SK-N-SH treated with all-trans-retinoic acid at 6 μM for 48 hours (cell line): ENCODE measurements at regions not wholly inside any gene's neighbourhood (a gene's known extent, or its start where the extent isn't known, plus 50 kb on each side); places are given as distances from the start of the nearest gene placed in this dataset.

Experiments
- ATAC-seq: fragments of 200-7000 bp; cut with Tn5 transposase; 3 replicates; pipeline ENCODE4 v1.9.1; 2020; ENCODE audit warnings: mild to moderate bottlenecking, moderate library complexity
- ARNTL ChIP-seq: fragments of 450-650 bp; formaldehyde crosslinking; IDR thresholded peaks from 2 replicates; pipeline ENCODE4 v1.5.0; 2020; ENCODE audit warnings: low read depth, mild to moderate bottlenecking, moderate library complexity, borderline replicate concordance
- BACH2 ChIP-seq: fragments of 250-450 bp; sonication (Bioruptor Pico); IDR thresholded peaks from 2 replicates; pipeline ENCODE4 v1.9.0; 2021; ENCODE audit warnings: mild to moderate bottlenecking, borderline replicate concordance
- CREB5 ChIP-seq: fragments of 250-450 bp; sonication (Bioruptor Pico); IDR thresholded peaks from 2 replicates; pipeline ENCODE4 v1.5.1; 2020; ENCODE audit warnings: low read depth, mild to moderate bottlenecking, moderate library complexity
- CSDC2 ChIP-seq: fragments of 250-450 bp; sonication (Bioruptor Pico); IDR thresholded peaks from 2 replicates; pipeline ENCODE4 v1.5.0; 2020; ENCODE audit warnings: mild to moderate bottlenecking, moderate library complexity
- CSRNP3 ChIP-seq: fragments of 250-450 bp; sonication (Bioruptor Pico); IDR thresholded peaks from 2 replicates; pipeline ENCODE4 v1.5.1; 2021; ENCODE audit warnings: mild to moderate bottlenecking, moderate library complexity
- ESRRG ChIP-seq: fragments of 250-450 bp; sonication (Bioruptor Pico); IDR thresholded peaks from 2 replicates; pipeline ENCODE4 v1.6.1; 2021; ENCODE audit warnings: mild to moderate bottlenecking
- GLIS3 ChIP-seq: fragments of 250-450 bp; sonication (Bioruptor Pico); IDR thresholded peaks from 2 replicates; pipeline ENCODE4 v1.5.0; 2020; ENCODE audit warnings: mild to moderate bottlenecking, moderate library complexity
- ISL1 ChIP-seq: fragments of 250-450 bp; sonication (Bioruptor Pico); IDR thresholded peaks from 2 replicates; pipeline ENCODE4 v2.1.2; 2022; ENCODE audit warnings: mild to moderate bottlenecking, moderate library complexity
- OSR1 ChIP-seq: fragments of 250-450 bp; sonication (Bioruptor Pico); IDR thresholded peaks from 2 replicates; pipeline ENCODE4 v1.8.0; 2022; ENCODE audit warnings: moderate library complexity, mild to moderate bottlenecking, inconsistent platforms
- PATZ1 ChIP-seq: fragments of 250-450 bp; sonication (Bioruptor Pico); IDR thresholded peaks from 2 replicates; pipeline ENCODE4 v1.8.0; 2020; ENCODE audit warnings: mild to moderate bottlenecking, moderate library complexity, borderline replicate concordance
- POU6F1 ChIP-seq: fragments of 250-450 bp; sonication (Bioruptor Pico); IDR thresholded peaks from 2 replicates; pipeline ENCODE4 v1.8.0; 2021; ENCODE audit warnings: low read depth, mild to moderate bottlenecking, moderate library complexity, borderline replicate concordance
- PPARA ChIP-seq: fragments of 250-450 bp; sonication (Bioruptor Pico); IDR thresholded peaks from 2 replicates; pipeline ENCODE4 v1.5.0; 2020; ENCODE audit warnings: mild to moderate bottlenecking, borderline replicate concordance
- RARB ChIP-seq: fragments of 250-450 bp; sonication (Bioruptor Pico); IDR thresholded peaks from 2 replicates; pipeline ENCODE4 v1.8.0; 2021; ENCODE audit warnings: mild to moderate bottlenecking, moderate library complexity
- SNAI2 ChIP-seq: fragments of 250-450 bp; sonication (Bioruptor Pico); IDR thresholded peaks from 2 replicates; pipeline ENCODE4 v1.5.0; 2020; ENCODE audit warnings: mild to moderate bottlenecking, moderate library complexity
- TCF4 ChIP-seq: fragments of 250-450 bp; sonication (Bioruptor Pico); IDR thresholded peaks from 2 replicates; pipeline ENCODE4 v1.8.0; 2021; ENCODE audit warnings: mild to moderate bottlenecking, moderate library complexity, borderline replicate concordance
- TOX ChIP-seq: fragments of 250-450 bp; sonication (Bioruptor Pico); IDR thresholded peaks from 2 replicates; pipeline ENCODE4 v1.8.0; 2021; ENCODE audit warnings: mild to moderate bottlenecking, moderate library complexity, borderline replicate concordance
- TSHZ2 ChIP-seq: fragments of 250-450 bp; sonication (Bioruptor Pico); IDR thresholded peaks from 2 replicates; pipeline ENCODE4 v1.5.0; 2020; ENCODE audit warnings: mild to moderate bottlenecking, moderate library complexity
- ZC3H10 ChIP-seq: fragments of 250-450 bp; sonication (Bioruptor Pico); IDR thresholded peaks from 2 replicates; pipeline ENCODE4 v1.5.1; 2021; ENCODE audit warnings: mild to moderate bottlenecking, moderate library complexity
- ZFP3 ChIP-seq: fragments of 250-450 bp; sonication (Bioruptor Pico); IDR thresholded peaks from 2 replicates; pipeline ENCODE4 v1.5.0; 2020; ENCODE audit warnings: mild to moderate bottlenecking, moderate library complexity
- ZFP30 ChIP-seq: fragments of 450-650 bp; formaldehyde crosslinking; IDR thresholded peaks from 2 replicates; pipeline ENCODE4 v1.5.0; 2022; ENCODE audit warnings: mild to moderate bottlenecking, moderate library complexity
- ZNF565 ChIP-seq: fragments of 450-650 bp; formaldehyde crosslinking; conservative IDR thresholded peaks from 2 replicates; pipeline ENCODE4 v1.5.0; 2020; ENCODE audit warnings: low read depth, mild to moderate bottlenecking, moderate library complexity
- ZNF70 ChIP-seq: fragments of 450-650 bp; formaldehyde crosslinking; IDR thresholded peaks from 2 replicates; pipeline ENCODE4 v1.5.0; 2020; ENCODE audit warnings: mild to moderate bottlenecking, moderate library complexity
- ZNF8 ChIP-seq: fragments of 450-650 bp; formaldehyde crosslinking; IDR thresholded peaks from 2 replicates; pipeline ENCODE4 v1.5.0; 2020; ENCODE audit warnings: mild to moderate bottlenecking, moderate library complexity

- no peak for TF ChIP-seq TSHZ2 (CRISPR knock-in tag)
- TF ChIP-seq RARB (CRISPR knock-in tag) = no peak
These were observed 172.7 kb downstream of the SPRY2 start (continued) for GRCh38 chr13:80168089-80168850.

- TF ChIP-seq ISL1 (CRISPR knock-in tag) (no peak), ZFP3 (CRISPR knock-in tag) (no peak), PPARA (CRISPR knock-in tag) (no peak), OSR1 (no peak), CSDC2 (CRISPR knock-in tag) (no peak), GLIS3 (CRISPR knock-in tag) (no peak), ZNF70 (CRISPR knock-in tag) (no peak), BACH2 (CRISPR knock-in tag) (no peak), ZNF565 (CRISPR knock-in tag) (no peak), TOX (CRISPR knock-in tag) (no peak), PATZ1 (CRISPR knock-in tag) (no peak), ESRRG (CRISPR knock-in tag) (no peak), ZNF8 (CRISPR knock-in tag) (no peak), TCF4 (CRISPR knock-in tag) (no peak), ARNTL (CRISPR knock-in tag) (no peak), CREB5 (no peak), ZFP30 (no peak), SNAI2 (CRISPR knock-in tag) (no peak), POU6F1 (CRISPR knock-in tag) (no peak)
- ATAC-seq = no peak
These were observed 174.6 kb downstream of the SPRY2 start for GRCh38 chr13:80166352-80166751.

GRCh38 chr13:80164462-80164861 lies 176.5 kb downstream of the SPRY2 start:
- TF ChIP-seq ZNF70 (CRISPR knock-in tag) = no peak
- no peak for TF ChIP-seq ZC3H10 (CRISPR knock-in tag)
- ATAC-seq = no peak

- ATAC-seq = no peak
- TF ChIP-seq SNAI2 (CRISPR knock-in tag) (no peak), CSDC2 (CRISPR knock-in tag) (no peak), CSRNP3 (CRISPR knock-in tag) (no peak), POU6F1 (CRISPR knock-in tag) (no peak), ZNF70 (CRISPR knock-in tag) (no peak), TSHZ2 (CRISPR knock-in tag) (no peak), ZFP30 (no peak), RARB (CRISPR knock-in tag) (no peak), ESRRG (CRISPR knock-in tag) (no peak), ISL1 (CRISPR knock-in tag) (no peak), ZC3H10 (CRISPR knock-in tag) (no peak)
These were observed 179.0 kb downstream of the SPRY2 start for GRCh38 chr13:80161896-80162295.
